GM19099 (cell line): ENCODE measurements at regions not wholly inside any gene's neighbourhood (a gene's known extent, or its start where the extent isn't known, plus 50 kb on each side); places are given as distances from the start of the nearest gene placed in this dataset.

Source experiments
- POLR2A ChIP-seq: IDR thresholded peaks from 3 replicates; pipeline ENCODE4 v1.6.1; 2011; ENCODE audit warnings: low read depth; ENCODE audit not compliant: insufficient read length; ENCODE audit errors: extremely low read depth

DNA sequence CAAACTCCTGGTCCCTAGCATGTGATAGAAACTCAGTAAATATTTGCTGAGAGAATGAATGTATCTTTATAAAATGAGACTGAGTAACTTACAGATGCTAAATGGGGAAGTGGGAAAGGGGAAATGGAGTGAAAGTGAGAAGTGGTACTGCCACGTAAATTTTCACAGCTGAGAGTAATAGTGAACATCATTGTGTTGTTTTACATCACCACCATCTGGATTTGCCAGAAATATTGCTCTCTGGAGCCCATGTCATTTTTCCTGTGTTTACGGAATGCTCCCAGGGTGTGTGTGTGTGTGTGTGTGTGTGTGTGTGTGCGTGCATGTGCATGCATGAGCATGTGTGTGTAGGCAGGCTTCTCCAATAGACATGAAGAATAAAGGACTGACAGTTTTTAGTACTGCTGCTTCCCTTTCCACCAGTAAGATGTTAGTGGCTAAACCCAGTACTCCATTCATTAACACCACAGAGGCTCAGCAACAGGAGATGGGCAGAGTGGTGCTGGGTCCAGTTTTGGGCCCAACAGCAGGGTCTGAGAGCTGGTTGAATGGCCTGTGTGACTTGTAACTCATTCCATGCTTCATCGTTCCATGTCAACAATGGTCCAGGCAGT is 57.3 kb downstream of the DIPK2A start:
- TF ChIP-seq POLR2A = no peak

DNA sequence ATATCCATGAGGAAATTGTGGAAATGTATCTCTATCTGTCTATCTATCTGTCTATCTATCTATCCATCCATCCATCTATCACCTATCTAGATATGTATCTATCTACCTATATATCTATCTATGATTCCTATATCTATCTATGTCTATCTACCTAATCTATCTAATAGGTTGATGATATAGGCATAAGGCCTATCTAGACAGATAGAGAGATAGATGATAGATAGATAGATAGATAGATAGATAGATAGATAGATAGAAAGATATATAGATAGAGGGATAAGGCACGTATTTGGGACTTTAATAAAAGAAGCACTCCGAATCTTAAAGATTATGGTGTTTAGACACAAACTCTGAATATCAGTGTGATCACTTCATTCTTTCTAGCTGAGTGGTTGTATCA is 58.1 kb downstream of the DIPK2A start:
- TF ChIP-seq POLR2A = no peak

DNA sequence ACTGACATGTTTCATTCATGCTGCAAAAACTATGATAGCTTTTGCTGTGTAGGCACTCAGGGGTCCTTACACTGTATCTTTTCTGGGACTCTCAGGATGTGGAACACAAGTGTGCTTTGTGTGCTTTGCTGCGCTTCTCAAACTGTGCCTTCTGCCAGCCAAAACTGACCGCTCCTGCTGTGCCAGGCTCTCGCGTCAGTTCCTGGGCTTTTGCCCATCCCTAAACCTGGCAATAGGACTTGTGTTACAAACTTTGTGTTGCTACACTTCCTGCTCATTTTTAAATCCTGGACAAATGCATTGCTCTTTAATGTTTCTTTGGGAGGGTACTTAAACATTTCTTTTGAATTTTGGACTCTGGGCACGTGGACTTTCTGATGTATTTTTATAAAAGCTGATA is 60.3 kb downstream of the DIPK2A start:
- no peak for TF ChIP-seq POLR2A

DNA sequence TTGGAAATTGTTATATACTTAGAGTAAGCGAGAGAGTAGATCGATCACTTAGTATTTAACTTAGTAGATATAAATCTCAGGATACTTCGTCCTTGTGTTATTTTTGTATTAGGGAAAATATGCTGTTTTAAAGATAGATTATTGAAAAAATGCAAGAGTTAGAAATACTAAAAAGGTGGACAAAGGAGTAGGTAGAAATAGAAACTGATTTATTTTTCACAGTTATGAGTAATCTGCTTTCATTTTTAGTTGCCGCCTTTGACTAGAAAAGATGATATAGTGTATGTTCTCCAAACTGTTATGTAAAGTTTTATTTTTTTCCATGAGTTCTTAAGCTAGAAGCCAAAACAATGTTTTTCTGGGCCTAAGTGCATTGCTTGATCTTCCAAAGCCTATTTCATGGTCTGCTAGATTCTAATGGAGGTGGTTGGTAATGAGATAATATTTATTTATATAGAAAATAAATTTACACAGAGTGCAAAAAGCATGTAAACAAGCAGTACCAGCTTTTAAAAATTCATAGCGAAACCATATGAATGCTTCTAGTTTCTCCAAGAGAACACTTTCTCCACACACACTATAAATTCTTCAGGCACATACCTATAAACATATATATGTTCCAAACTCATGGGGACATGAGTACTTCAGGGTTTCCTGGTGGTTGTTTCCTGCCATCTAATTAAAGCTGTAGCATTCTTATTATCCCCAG is 61.1 kb downstream of the DIPK2A start:
- TF ChIP-seq POLR2A = no peak

DNA sequence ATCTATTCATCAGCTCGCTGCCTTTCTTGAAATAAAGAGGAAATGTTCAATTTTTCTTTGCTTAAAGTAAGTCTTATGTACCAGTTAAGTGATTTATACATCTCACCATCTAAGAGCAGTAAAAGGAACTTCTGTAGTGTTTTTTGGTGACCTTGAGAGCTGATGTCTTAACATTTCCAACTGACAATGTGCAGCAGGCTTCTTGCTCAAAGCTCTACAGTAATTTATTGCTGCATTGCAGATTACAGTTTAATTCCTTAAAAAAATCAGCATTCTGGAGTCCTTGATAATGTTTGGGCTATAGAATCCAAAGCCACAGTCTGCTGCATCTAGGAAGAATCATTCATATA is 61.6 kb downstream of the DIPK2A start:
- TF ChIP-seq POLR2A = no peak

DNA sequence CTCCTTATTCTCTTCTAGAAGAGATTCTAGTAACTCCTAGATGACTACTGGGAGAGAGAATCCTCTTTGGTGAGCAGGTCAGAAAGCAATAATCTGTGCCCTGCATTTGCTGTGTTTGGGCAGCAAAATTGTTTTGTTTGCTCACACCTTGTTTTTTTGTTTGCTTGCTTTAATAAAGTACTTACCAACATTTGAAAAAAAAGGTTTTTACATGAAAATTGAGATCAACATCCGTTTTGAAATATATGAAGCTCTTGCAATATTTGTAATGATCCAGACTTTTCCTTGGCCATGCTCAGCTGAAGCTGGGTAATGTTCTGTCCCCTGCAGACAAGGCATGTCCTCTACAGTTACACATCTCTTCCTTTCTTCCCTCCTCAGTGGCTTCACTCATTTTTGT is 62.2 kb downstream of the DIPK2A start:
- no peak for TF ChIP-seq POLR2A

DNA sequence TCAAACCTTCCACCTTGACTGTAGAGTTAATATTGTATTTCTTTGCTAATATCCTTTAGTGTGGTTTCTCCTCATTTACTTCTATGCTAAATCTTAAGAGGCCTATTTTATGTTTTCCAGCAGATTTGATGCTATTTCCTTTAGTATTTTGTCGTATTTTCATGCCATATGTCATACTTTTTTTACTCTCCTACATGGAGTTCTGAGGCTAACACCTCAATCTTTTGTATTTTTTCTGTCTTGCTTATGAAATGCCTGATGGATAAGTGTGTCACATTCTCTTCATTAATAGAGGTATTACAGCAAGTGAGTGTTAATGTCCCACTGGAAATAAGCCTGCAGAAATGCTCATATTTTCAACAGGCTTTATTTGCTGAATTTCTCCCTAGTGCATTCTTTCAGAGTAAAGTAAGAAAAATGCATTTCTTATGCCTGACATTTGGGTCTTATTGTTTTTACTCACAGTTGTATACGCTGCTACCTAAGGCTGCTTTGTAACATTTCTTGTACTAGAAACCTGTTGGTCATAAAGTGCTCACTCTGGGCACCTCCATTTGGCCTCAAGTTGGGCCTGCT is 63.2 kb downstream of the DIPK2A start:
- TF ChIP-seq POLR2A = no peak

DNA sequence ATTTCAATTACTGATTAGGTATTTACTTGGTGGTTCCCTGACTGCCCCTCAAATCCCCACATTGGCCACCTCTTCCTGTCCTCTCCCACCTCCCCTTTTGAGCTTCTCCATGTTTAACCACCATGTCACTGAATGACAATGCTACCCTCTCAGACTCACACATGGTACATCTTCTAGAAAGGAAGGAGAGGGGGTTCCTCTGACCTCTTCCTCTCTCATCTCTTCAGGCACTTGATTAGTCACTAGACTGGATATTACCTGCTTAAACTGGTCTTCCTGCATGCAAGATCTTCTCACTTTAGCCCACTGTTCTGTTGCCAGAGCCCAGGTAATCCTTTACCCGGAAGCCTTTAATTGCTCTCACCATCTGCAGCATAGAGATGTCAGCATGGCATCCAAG is 64.9 kb downstream of the DIPK2A start:
- no peak for TF ChIP-seq POLR2A

DNA sequence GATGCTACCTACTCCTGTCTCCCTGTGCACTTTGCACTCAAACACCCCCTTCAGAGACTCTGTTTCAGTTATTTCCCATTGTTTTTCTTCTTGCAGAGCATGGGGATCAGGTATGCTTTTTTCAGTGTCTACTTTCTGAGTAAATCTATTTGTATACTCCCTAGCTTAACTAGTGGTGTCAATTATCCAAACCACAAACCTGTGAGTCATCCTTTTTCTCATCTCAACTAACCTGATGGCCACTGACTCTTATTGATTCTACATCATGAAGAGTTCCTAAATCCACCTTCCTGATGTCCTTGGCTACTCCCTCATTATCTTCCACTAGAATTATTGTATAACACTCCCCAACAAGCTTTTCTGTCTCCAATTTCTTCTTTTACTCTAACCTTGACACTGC is 68.0 kb downstream of the DIPK2A start:
- no peak for TF ChIP-seq POLR2A

DNA sequence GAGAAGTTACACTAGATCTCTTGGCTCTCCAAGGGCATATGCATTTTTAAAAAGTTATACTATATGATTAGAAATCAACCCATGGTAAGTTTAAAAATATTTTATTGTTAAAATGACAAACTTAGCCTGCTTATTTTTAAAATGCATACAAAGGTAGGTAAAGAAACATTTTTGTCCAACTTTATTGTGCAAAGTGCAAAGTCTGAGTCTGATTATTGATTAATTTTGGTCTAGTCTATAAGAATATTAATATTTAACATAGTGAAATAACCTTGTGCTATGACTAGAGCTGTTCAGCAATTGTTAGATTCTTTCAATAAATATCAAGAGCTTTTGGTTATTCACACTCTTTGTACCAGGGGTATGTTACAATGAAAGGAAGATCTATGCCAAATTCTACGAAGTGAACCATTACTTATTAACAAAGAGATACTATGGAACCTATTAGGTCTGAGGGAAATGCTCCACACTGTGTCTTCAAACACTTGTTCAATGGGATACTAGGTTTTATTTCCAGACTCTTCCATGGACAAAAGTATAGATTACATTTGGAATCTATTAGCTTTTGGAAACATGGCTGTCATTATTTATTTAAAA is 70.4 kb downstream of the DIPK2A start:
- TF ChIP-seq POLR2A = no peak

DNA sequence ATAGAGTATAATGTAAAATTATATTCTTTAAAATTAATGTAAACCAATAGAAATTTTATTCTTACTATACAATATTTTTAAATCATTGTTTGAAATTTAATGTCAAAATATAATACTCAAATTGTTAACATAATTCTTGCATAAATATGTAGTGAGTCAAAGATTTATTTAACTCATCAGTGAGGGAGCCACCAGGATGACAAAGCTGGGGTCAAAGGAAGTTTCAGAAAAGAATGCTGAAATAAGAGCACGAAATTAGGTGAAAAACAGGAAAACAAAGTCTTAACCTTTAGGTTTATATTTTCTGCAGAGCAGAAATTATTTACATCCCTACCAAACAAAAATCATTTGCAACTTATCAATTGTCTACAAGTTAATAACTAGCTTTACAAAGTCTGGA is 74.1 kb downstream of the DIPK2A start:
- no peak for TF ChIP-seq POLR2A

DNA sequence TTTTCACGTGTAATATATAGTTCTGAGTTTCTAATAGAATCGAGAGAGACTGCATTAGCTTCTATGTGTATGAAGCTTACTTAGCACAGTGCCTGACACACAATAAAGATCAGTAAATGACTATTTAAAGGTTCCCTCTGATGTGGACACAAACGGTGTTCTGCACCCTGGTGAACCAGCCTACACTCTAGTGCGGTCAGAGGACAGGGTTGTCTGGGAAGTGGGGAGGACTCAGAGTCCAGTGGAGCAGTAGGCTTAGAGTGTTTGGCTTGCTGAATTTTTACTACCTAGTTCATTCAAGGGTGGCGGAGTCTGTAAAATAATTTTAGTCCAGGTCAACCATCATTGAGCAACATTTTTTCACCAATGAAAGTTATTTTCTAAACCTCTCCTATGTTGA is 77.8 kb downstream of the DIPK2A start:
- TF ChIP-seq POLR2A = no peak

DNA sequence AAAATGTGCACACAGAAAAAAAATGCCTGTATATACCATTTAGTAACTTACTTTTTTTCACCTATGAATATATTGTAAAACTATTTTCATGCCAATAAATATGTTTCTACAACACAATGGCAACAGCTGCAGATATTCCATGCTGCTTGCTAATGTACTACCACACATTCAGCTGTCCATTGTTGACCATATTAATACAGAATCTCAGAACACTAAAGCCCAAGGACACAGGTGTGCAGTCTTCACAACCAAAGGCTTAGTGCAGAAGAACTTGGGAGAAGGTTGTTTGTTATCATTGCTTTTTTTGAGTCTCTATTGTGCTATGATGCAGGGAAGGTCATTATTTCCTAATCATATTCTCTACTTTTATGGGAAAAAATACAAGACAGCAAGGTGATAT is 79.6 kb downstream of the DIPK2A start:
- TF ChIP-seq POLR2A = no peak

DNA sequence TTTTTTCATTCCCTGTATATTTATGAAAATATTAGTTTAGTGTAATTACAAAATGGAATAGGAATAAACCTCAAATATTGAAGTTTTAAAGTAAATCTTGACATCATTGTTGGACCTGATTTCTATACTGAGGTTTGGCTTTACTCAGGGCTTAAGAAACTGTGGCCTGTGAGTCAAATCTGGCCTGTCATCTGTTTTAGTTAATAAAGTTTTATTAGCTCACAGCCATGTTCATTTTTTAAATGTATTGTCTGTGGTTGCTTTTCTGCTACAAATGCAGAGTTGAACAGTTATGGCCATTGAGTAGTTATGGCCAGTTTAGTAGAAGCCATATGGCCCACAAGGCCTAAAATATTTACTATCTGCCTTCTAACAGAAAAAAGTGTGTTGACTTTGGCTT is 80.7 kb downstream of the DIPK2A start:
- TF ChIP-seq POLR2A = no peak

DNA sequence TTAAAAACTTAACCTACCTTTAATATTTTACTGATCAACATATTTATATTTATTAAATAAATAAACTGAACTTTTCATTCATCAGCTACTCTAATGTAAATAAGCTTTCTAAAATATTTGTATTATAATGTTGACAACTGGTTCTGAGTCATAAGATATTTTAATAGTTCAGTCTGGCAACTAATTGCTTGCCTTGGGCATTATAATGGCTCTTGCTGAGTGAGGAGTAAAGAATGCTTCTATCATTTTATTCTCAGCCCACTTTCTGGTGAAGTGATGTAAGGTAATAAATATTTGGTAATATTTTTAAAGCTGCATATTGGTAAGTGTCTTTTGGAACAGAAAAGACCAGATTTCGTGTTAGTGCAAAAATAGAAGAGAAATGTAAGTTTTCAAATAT is 81.5 kb downstream of the DIPK2A start:
- TF ChIP-seq POLR2A = no peak

DNA sequence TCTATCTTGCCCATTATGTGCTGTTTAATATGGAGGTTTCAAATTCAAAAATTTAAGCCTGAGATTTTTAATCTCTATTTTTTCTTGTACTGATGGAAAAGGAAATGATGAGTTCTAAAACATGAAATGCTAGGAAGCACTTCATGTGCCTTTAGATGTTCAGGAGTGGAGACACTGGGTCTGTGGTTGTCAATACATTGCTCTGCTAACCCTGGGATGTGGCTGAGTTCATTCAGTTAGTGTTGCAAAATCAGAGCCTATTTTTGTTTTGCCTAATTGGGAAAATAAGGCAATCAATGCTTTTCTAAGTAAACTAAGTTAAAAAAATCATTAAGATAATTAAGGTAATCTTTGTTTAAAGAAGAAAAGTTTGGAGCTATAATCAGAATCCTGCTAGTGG is 83.1 kb downstream of the DIPK2A start:
- no peak for TF ChIP-seq POLR2A
